Mucosa of descending colon (tissue), 3 donors: ENCODE measurements at regions not wholly inside any gene's neighbourhood (a gene's known extent, or its start where the extent isn't known, plus 50 kb on each side); places are given as distances from the start of the nearest gene placed in this dataset.

Source experiments
- ATAC-seq: fragments of 200-7000 bp; cut with Tn5 transposase; one replicate; pipeline ENCODE4 v1.9.1; 2020; ENCODE audit warnings: mild to moderate bottlenecking, moderate library complexity
- DNase-seq, 3 donors: peaks; one replicate each; pipeline ENCODE4 v3.0.0-alpha.2; 2020
- H3K36me3 ChIP-seq: fragments of 200-600 bp; one replicate; pipeline ENCODE4 v1.8.0; 2021; ENCODE audit warnings: low read depth, mild to moderate bottlenecking
- H3K4me1 ChIP-seq: fragments of 200-600 bp; one replicate; pipeline ENCODE4 v1.8.0; 2021; ENCODE audit warnings: low read depth, mild to moderate bottlenecking
- H3K4me3 ChIP-seq: fragments of 200-600 bp; one replicate; pipeline ENCODE4 v1.8.0; 2021; ENCODE audit warnings: mild to moderate bottlenecking
- H3K9me3 ChIP-seq: fragments of 200-600 bp; one replicate; pipeline ENCODE4 v1.8.0; 2021; ENCODE audit warnings: mild to moderate bottlenecking
- intact Hi-C, 2 donors: fragments of 100-400 bp; cut with DNase I in 1 of 2; cut with micrococcal nuclease in 1 of 2; formaldehyde crosslinking; loops; one replicate each; pipeline versions ENCODE4 v1.11.0 to v1.11.1; 2022; cut with DNase I, micrococcal nuclease
- TF ChIP-seq, protein P1 (sequence below): fragments of 200-600 bp; IDR thresholded peaks from one replicate; pipeline ENCODE4 v1.8.0; 2022; ENCODE audit warnings: antibody characterized with exemption, mild to moderate bottlenecking
- donor health status: DM: no; HTN: no; CAD: no; lungs with moderate emphysema.
- donor health status: DM: no; HTN: no; CAD: no.
- donor health status: DM: no; HTN: yes; CAD: no.

DNA sequence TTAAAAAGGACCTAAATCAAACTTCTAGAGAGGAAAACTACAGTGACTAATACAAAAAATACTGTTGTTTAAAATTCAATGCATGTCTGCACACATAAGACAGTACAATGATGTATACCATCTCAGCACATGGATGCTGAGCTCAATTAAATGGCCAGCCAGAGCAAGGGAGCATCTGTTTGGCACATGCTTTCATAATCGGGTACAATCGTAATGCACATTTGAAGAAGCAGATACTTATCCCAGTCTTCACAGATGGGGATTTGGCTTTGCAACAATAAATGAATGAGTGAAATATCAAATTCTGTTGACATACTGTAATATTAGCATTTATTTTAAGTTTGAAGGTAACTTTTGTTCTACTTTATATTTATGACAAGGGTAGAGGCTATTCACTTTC is 187.8 kb downstream of the CRPPA start:
- H3K4me1 ChIP-seq: no peaks in the 10 kb centered on the region
- TF ChIP-seq, protein P1, sequence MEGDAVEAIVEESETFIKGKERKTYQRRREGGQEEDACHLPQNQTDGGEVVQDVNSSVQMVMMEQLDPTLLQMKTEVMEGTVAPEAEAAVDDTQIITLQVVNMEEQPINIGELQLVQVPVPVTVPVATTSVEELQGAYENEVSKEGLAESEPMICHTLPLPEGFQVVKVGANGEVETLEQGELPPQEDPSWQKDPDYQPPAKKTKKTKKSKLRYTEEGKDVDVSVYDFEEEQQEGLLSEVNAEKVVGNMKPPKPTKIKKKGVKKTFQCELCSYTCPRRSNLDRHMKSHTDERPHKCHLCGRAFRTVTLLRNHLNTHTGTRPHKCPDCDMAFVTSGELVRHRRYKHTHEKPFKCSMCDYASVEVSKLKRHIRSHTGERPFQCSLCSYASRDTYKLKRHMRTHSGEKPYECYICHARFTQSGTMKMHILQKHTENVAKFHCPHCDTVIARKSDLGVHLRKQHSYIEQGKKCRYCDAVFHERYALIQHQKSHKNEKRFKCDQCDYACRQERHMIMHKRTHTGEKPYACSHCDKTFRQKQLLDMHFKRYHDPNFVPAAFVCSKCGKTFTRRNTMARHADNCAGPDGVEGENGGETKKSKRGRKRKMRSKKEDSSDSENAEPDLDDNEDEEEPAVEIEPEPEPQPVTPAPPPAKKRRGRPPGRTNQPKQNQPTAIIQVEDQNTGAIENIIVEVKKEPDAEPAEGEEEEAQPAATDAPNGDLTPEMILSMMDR: no peak
- H3K9me3 ChIP-seq: peaks cover 31% of the 10 kb centered on the region
- H3K4me3 ChIP-seq: no peak overlapping the region
- DNase-seq (no peak), ATAC-seq (no peak)
- intact Hi-C loops: no loop called here
- H3K36me3 ChIP-seq: no peaks in the 10 kb centered on the region

DNA sequence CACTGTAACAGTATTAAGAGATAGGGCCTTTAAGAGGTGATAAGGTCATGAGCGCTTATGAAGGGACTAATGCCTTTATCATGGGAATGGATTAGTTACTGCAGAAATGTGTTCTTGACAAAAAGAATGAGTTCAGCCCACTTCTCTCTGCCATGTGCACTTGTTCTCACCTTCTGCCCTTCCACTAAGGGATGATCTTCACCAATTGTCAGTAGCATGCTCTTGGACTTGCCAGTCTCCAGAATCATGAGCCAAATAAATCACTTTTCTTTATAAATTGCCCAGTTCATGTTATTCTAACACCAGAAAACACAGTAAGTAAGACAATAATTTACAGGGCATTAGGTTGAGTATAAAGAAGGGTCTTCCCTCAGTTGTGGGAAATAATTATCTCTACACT is 189.1 kb downstream of the CRPPA start:
- no peak for ATAC-seq
- TF ChIP-seq, protein P1: no peak
- H3K4me3 ChIP-seq: no peak overlapping the region
- H3K36me3 ChIP-seq: no peaks in the 10 kb centered on the region
- H3K4me1 ChIP-seq: no peaks in the 10 kb centered on the region
- H3K9me3 ChIP-seq: peaks cover 31% of the 10 kb centered on the region
- intact Hi-C loops: no loop called here
- no peak for DNase-seq

DNA sequence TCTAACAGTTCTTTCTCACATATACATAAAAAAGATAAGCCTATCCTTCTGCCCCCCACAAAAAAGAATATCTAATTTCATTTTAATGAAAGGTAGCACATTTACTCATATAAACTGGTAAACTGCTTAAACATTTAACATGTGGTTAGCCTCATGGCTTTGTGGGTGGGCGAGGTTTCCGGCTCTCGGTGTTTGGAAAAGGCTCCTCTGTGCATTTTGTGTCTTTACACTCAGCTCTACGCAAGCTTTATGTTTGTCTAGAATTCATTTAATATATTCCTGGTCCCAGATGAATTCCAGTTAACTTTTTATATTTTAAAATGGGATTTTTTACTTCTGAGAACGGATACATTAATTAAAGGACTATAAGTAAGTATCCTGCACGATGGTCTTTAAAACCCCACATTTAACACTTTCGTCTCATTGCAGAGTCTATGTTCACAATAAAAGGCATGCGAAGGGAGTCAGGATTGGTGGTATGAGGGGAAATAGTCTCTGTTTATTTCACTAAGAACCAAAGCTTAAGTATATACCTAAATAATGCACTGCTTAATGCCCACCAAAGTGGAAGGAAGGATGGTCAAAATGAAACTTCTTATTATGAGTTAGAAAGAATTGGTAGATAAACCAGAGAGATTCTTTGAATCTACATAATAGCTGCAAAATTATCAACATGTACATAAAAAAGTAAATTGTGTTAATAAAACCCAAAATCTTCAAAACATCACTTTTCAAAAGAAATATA is 197.2 kb downstream of the CRPPA start:
- intact Hi-C loops: no loop called here
- no peak overlapping the region for H3K4me3 ChIP-seq
- TF ChIP-seq, protein P1: no peak
- no peaks in the 10 kb centered on the region for H3K36me3 ChIP-seq
- H3K4me1 ChIP-seq: no peaks in the 10 kb centered on the region
- DNase-seq (no peak), ATAC-seq (no peak)
- H3K9me3 ChIP-seq: peaks cover 2% of the 10 kb centered on the region

DNA sequence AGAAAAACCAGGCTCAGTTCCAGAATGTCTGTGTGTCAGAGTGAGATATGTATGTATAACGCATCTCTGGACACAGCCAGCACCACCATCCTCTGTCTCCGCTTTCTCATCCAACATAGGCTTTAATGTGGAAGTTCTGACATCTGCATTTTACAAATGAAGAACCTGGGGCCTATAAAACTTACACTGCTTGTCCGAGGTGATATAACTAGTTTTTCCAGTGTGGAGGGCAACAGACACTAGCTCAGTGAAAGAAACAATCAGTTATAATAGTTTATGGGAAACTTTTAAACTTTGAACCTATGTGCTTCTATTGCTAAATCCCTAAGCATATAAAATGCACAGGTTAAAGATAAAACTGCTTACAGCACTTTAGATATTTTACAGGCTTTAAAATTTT is 208.7 kb downstream of the CRPPA start:
- ATAC-seq: peak; percentile 95
- no peaks in the 10 kb centered on the region for H3K9me3 ChIP-seq
- H3K4me1 ChIP-seq: peaks cover 5% of the 10 kb centered on the region
- TF ChIP-seq, protein P1: no peak
- intact Hi-C loops: no loop called here
- H3K4me3 ChIP-seq: no peak overlapping the region
- H3K36me3 ChIP-seq: no peaks in the 10 kb centered on the region
- DNase-seq: peak in 1 of 3 donors; percentile 57

DNA sequence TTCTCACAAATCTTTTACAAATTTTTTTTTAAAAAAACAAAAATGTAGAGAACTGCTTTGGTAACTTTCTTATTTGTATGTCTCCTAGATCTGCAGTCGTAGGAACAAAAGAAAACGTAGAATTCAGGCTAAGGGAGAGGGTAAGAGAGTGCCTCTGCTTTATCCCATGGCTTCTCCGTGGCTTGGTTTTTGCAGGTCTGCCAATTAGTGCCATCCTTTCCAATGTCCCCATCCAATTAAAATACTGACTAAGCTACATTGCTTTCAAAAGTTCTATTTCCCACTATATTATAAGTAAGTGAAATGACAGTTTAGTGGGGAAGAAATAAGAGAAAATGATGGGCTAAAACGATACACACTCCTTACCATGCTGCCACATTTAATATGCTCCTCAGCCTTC is 209.3 kb downstream of the CRPPA start:
- no peaks in the 10 kb centered on the region for H3K9me3 ChIP-seq
- H3K4me3 ChIP-seq: no peak overlapping the region
- DNase-seq (no peak), ATAC-seq (no peak)
- TF ChIP-seq, protein P1: no peak
- H3K4me1 ChIP-seq: peaks cover 5% of the 10 kb centered on the region
- intact Hi-C loops: no loop called here
- H3K36me3 ChIP-seq: no peaks in the 10 kb centered on the region
